ENCODE measurements at regions not wholly inside any gene's neighbourhood (a gene's known extent, or its start where the extent isn't known, plus 50 kb on each side); places are given as distances from the start of the nearest gene placed in this dataset.

DNA sequence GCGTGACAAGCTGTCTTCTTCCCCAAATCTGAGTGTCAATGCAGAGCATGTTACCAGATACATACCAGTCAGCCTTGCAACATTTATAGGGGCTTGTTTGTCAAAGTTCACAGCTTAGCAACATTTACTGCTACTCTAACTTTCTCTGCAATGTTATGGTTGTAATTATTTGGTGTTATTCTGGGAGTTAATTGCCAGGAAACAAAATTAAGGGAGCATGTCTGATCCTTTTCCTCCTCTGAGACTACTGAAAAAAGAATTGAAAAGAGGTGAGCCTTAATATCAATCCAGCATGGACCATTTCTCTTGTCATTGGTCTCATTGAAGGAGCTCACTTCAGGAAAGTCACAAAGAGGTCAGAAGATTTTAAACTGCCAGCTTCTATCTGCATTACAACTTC lies 465.6 kb upstream of the LINC00305 start:
- no peaks in the 10 kb centered on the region for H3K27me3 ChIP-seq
- no peak for TF ChIP-seq POLR2A (IDR thresholded peaks at IDR 0.05)
- H3K4me1 ChIP-seq = no peaks in the 10 kb centered on the region
- intact Hi-C loops (cut with DNase I; ENCODE audit: low total_unique reads) = no loop called here
- no peak for DNase-seq
- no peak overlapping the region for H3K27ac ChIP-seq
- no peaks in the 10 kb centered on the region for H3K36me3 ChIP-seq
- H3K4me3 ChIP-seq = no peak overlapping the region
- no peaks in the 10 kb centered on the region for H3K9me3 ChIP-seq

DNA sequence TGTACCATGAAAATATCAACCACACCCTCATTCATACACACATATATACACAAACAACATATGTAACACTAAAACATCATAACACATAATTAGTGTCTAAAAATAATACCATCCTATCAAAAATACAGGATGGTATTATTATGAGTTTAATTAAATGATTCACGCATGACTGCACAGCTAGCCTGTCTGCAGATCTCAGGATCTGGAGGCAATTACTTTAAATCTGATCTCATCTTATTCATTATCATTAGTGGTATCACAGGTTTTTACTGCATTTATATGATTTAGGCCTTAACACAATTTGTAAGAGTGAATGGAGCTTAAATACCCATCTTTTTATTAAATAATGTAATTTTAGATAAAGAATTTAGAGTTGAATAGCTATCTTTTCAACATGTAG lies 443.4 kb upstream of the LINC00305 start:
- no peak for TF ChIP-seq CTCF (IDR thresholded peaks at IDR 0.05)
- no peak for TF ChIP-seq POLR2A (IDR thresholded peaks at IDR 0.05)
- DNase-seq = no peak
- H3K4me3 ChIP-seq = no peak overlapping the region
- H3K36me3 ChIP-seq = no peaks in the 10 kb centered on the region
- no peaks in the 10 kb centered on the region for H3K27me3 ChIP-seq
- intact Hi-C loops (cut with DNase I; ENCODE audit: low total_unique reads) = no loop called here
- H3K4me1 ChIP-seq = no peaks in the 10 kb centered on the region
- H3K9me3 ChIP-seq = no peaks in the 10 kb centered on the region
- no peak overlapping the region for H3K27ac ChIP-seq

DNA sequence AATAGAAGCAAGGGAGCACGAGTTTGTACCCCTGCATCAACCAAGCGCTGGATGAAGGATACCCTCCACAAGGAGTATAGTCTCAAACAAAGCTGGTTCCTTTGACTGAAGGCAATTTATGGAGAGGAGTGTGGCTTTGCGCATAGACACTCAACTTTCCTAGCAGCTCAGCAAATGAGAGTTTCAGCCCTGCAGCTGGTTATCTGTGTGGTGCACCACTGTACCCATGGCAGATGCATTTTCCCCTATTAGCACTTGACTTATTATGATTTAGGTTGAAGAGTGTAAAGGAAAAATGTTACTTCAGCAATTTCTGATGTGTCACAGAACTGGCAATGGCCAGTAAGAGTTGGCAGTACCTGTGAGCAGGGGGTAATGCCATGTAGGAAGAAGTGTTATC lies 440.1 kb upstream of the LINC00305 start:
- H3K4me3 ChIP-seq = no peak overlapping the region
- no peaks in the 10 kb centered on the region for H3K36me3 ChIP-seq
- no peaks in the 10 kb centered on the region for H3K27me3 ChIP-seq
- no peak for TF ChIP-seq POLR2A (IDR thresholded peaks at IDR 0.05)
- TF ChIP-seq CTCF (IDR thresholded peaks at IDR 0.05) = no peak
- H3K4me1 ChIP-seq = no peaks in the 10 kb centered on the region
- H3K9me3 ChIP-seq = no peaks in the 10 kb centered on the region
- intact Hi-C loops (cut with DNase I; ENCODE audit: low total_unique reads) = no loop called here
- DNase-seq = no peak
- H3K27ac ChIP-seq = no peak overlapping the region

- peaks cover 0 to 2% of the 10 kb centered on the region in 2 donors for H3K36me3 ChIP-seq
- H3K4me1 ChIP-seq = no peaks in the 10 kb centered on the region
- TF ChIP-seq POLR2A (IDR thresholded peaks at IDR 0.05) (no peak), CTCF (IDR thresholded peaks at IDR 0.05) (no peak)
- H3K27me3 ChIP-seq = no peaks in the 10 kb centered on the region
- no peak overlapping the region for H3K4me3 ChIP-seq
- peaks cover 0 to 2% of the 10 kb centered on the region in 2 donors for H3K9me3 ChIP-seq
- H3K27ac ChIP-seq = no peak overlapping the region
- DNase-seq = no peak
- intact Hi-C loops (cut with DNase I; ENCODE audit: low total_unique reads) = no loop called here
Observed at GRCh38 chr18:64566456-64566855, 417.6 kb upstream of the LINC00305 start.

DNA sequence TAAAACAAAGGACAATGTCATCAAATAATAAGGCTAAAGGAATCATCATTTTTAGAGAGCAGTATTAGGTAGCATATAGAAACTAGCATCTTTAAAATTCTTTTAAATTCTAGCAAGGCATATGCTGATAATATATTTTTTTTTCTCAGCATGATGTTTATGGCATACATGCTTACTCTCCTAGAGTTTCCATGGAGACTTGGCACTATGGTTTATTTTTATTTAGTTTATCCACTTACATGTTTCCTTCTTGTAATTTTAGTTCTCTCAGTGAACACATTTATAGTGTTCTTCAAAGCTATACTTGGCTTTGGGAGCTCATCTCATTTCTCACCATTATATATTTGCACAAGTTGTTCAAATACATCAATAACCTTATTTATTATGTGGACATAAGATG lies 413.8 kb upstream of the LINC00305 start:
- TF ChIP-seq POLR2A (IDR thresholded peaks at IDR 0.05) (no peak), CTCF (IDR thresholded peaks at IDR 0.05) (no peak)
- no peaks in the 10 kb centered on the region for H3K4me1 ChIP-seq
- DNase-seq = no peak
- intact Hi-C loops (cut with DNase I; ENCODE audit: low total_unique reads) = no loop called here
- no peak overlapping the region for H3K4me3 ChIP-seq
- H3K9me3 ChIP-seq = peaks cover 0 to 2% of the 10 kb centered on the region in 2 donors
- H3K36me3 ChIP-seq = peaks cover 0 to 2% of the 10 kb centered on the region in 2 donors
- no peaks in the 10 kb centered on the region for H3K27me3 ChIP-seq
- H3K27ac ChIP-seq = no peak overlapping the region

GRCh38 chr18:64546451-64546850 lies 397.6 kb upstream of the LINC00305 start:
- no peaks in the 10 kb centered on the region for H3K36me3 ChIP-seq
- intact Hi-C loops (cut with DNase I; ENCODE audit: low total_unique reads) = no loop called here

More at GRCh38 chr18:64546451-64546850, 397.6 kb upstream of the LINC00305 start:
- TF ChIP-seq CTCF (IDR thresholded peaks at IDR 0.05) (no peak), POLR2A (IDR thresholded peaks at IDR 0.05) (no peak)
- no peaks in the 10 kb centered on the region for H3K9me3 ChIP-seq
- DNase-seq = no peak
- no peak overlapping the region for H3K27ac ChIP-seq
- H3K27me3 ChIP-seq = no peaks in the 10 kb centered on the region
- H3K4me1 ChIP-seq = no peaks in the 10 kb centered on the region
- no peak overlapping the region for H3K4me3 ChIP-seq
